PC-3 (cell line): ENCODE measurements at regions not wholly inside any gene's neighbourhood (a gene's known extent, or its start where the extent isn't known, plus 50 kb on each side); places are given as distances from the start of the nearest gene placed in this dataset.

Experiments used
- ATAC-seq: fragments of 200-7000 bp; cut with Tn5 transposase; 2 replicates; pipeline ENCODE4 v1.9.1; 2020; ENCODE audit warnings: mild to moderate bottlenecking, moderate library complexity
- BruUV-seq: library from RNA; stranded (reverse); fragments of 400-500 nt; replicated peaks from 2 replicates; lab custom pipeline; 2021; lab: Mats Ljungman, UMichigan
- CTCF ChIA-PET: fragments of 300-600 bp; sonication (Branson Sonifier 250); formaldehyde crosslinking; loops from one replicate; lab custom pipeline; 2022; ENCODE audit warnings: antibody characterized with exemption; lab: Charles Lee
- POLR2A ChIA-PET: fragments of 300-600 bp; sonication (Branson Sonifier 250); formaldehyde crosslinking; loops from one replicate; lab custom pipeline; 2022; ENCODE audit warnings: antibody characterized with exemption; ENCODE audit not compliant: unreplicated experiment; lab: Charles Lee
- DNase-seq: peaks from one replicate; pipeline ENCODE4 v3.0.0-alpha.2; 2015
- H2AFZ ChIP-seq: fragments of 300-600 bp; sonication (generic); 2 replicates; pipeline ENCODE4 v1.6.0; 2016; ENCODE audit warnings: antibody characterized with exemption, low read length
- H3F3A ChIP-seq: fragments of 300-600 bp; sonication (generic); one replicate; pipeline ENCODE4 v1.6.0; 2017; ENCODE audit warnings: antibody characterized with exemption, low read length, control low read depth, mild to moderate bottlenecking; ENCODE audit not compliant: unreplicated experiment
- H3K27ac ChIP-seq: fragments of 300-600 bp; sonication (generic); 2 replicates; pipeline ENCODE4 v1.5.1; 2016; ENCODE audit warnings: mild to moderate bottlenecking, low read length
- H3K27me3 ChIP-seq: fragments of 300-600 bp; sonication (generic); 2 replicates; pipeline ENCODE4 v1.6.1; 2016; ENCODE audit warnings: low read length, mixed read lengths
- H3K36me3 ChIP-seq: fragments of 300-600 bp; sonication (generic); 2 replicates; pipeline ENCODE4 v1.6.1; 2016; ENCODE audit warnings: low read depth, mixed run types, low read length, mixed read lengths
- H3K4me1 ChIP-seq: fragments of 300-600 bp; sonication (generic); 2 replicates; pipeline ENCODE4 v1.5.1; 2016; ENCODE audit warnings: low read length; ENCODE audit not compliant: insufficient read depth
- H3K4me2 ChIP-seq: fragments of 300-600 bp; sonication (generic); 2 replicates; pipeline ENCODE4 v1.6.0; 2016; ENCODE audit warnings: low read length
- H3K4me3 ChIP-seq: fragments of 300-600 bp; sonication (generic); 2 replicates; pipeline ENCODE4 v1.5.1; 2016; ENCODE audit warnings: mild to moderate bottlenecking, low read length, mixed read lengths
- H3K79me2 ChIP-seq: fragments of 300-600 bp; sonication (generic); 2 replicates; pipeline ENCODE4 v1.6.1; 2017; ENCODE audit warnings: low read length, mixed read lengths
- H3K9ac ChIP-seq: fragments of 300-600 bp; sonication (generic); 2 replicates; pipeline ENCODE4 v1.6.0; 2016; ENCODE audit warnings: mild to moderate bottlenecking, low read length
- H3K9me2 ChIP-seq: fragments of 300-600 bp; sonication (generic); replicated peaks from 2 replicates; pipeline ENCODE4 v1.6.1; 2016; ENCODE audit warnings: mixed run types, low read length, mixed read lengths
- H3K9me3 ChIP-seq: fragments of 300-600 bp; sonication (generic); 2 replicates; pipeline ENCODE4 v1.6.1; 2016; ENCODE audit warnings: low read length, mixed read lengths
- H4K20me1 ChIP-seq: fragments of 300-600 bp; sonication (generic); 2 replicates; pipeline ENCODE4 v1.6.1; 2016; ENCODE audit warnings: low read length, mixed read lengths
- EZH2 ChIP-seq: fragments of 300-600 bp; sonication (generic); IDR thresholded peaks from one replicate; pipeline ENCODE4 v1.6.1; 2017; ENCODE audit warnings: antibody characterized with exemption, mild to moderate bottlenecking, low read length; ENCODE audit not compliant: unreplicated experiment
- EZH2phosphoT487 ChIP-seq: fragments of 300-600 bp; sonication (generic); IDR thresholded peaks from 2 replicates; pipeline ENCODE4 v1.6.1; 2018; ENCODE audit warnings: mild to moderate bottlenecking, antibody characterized with exemption, low read length, borderline replicate concordance
- intact Hi-C: fragments of 100-400 bp; cut with micrococcal nuclease; formaldehyde crosslinking; loops from 2 replicates; pipeline ENCODE4 v1.9.0; 2023
- TF ChIP-seq, protein P1 (sequence below): fragments of 300-600 bp; sonication (generic); conservative IDR thresholded peaks from 2 replicates; pipeline ENCODE4 v1.5.1; 2017; ENCODE audit warnings: antibody characterized with exemption, low read depth, mild to moderate bottlenecking, low read length

DNA sequence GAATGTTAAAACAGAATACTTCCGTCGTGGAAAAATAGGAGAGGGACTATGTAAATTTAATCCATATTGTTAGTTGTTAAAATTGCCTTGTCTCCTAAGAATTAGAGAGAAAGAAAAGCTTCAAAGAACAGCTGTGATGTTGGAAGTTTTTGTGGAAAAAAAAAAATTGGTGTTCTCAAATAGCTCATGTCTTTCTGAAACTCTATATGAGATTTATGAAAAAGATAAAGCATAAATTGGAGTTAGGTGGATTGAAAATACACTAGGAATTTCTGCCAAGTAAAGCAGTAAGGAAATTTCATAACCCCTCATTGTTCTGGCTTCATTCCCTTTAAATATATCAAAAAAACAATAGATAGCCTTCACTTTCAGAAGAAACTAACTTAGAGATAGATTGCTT, 274.0 kb upstream of the ADAMTS5 start:
- Histone ChIP-seq H3K27ac (no peak overlapping the region), H3F3A (no peaks in the 10 kb centered on the region), H3K36me3 (no peaks in the 10 kb centered on the region), H4K20me1 (no peaks in the 10 kb centered on the region), H3K4me2 (no peak overlapping the region), H2AFZ (no peak overlapping the region), H3K9ac (no peak overlapping the region), H3K27me3 (no peaks in the 10 kb centered on the region), H3K4me3 (no peak overlapping the region), H3K4me1 (no peaks in the 10 kb centered on the region), H3K9me2 (no peaks in the 10 kb centered on the region), H3K9me3 (peaks cover 11% of the 10 kb centered on the region; the same call in 1 of the 2 replicates), H3K79me2 (no peaks in the 10 kb centered on the region)
- DNase-seq = no peak
- TF ChIP-seq, protein P1, sequence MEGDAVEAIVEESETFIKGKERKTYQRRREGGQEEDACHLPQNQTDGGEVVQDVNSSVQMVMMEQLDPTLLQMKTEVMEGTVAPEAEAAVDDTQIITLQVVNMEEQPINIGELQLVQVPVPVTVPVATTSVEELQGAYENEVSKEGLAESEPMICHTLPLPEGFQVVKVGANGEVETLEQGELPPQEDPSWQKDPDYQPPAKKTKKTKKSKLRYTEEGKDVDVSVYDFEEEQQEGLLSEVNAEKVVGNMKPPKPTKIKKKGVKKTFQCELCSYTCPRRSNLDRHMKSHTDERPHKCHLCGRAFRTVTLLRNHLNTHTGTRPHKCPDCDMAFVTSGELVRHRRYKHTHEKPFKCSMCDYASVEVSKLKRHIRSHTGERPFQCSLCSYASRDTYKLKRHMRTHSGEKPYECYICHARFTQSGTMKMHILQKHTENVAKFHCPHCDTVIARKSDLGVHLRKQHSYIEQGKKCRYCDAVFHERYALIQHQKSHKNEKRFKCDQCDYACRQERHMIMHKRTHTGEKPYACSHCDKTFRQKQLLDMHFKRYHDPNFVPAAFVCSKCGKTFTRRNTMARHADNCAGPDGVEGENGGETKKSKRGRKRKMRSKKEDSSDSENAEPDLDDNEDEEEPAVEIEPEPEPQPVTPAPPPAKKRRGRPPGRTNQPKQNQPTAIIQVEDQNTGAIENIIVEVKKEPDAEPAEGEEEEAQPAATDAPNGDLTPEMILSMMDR = no peak
- TF ChIP-seq EZH2phosphoT487 = no peak
- no peak for TF ChIP-seq EZH2
- no TSS peak for BruUV-seq
- ChIA-PET POLR2A (interaction anchor here (0.6 to 0.7 kb wide), 3 partner anchors 156 to 1347 kb away, joined by 3 to 5 read pairs (median 4); no protein-coding TSS in a partner anchor), CTCF (no interaction called here)
- intact Hi-C loops = no loop called here
- no peak for ATAC-seq

DNA sequence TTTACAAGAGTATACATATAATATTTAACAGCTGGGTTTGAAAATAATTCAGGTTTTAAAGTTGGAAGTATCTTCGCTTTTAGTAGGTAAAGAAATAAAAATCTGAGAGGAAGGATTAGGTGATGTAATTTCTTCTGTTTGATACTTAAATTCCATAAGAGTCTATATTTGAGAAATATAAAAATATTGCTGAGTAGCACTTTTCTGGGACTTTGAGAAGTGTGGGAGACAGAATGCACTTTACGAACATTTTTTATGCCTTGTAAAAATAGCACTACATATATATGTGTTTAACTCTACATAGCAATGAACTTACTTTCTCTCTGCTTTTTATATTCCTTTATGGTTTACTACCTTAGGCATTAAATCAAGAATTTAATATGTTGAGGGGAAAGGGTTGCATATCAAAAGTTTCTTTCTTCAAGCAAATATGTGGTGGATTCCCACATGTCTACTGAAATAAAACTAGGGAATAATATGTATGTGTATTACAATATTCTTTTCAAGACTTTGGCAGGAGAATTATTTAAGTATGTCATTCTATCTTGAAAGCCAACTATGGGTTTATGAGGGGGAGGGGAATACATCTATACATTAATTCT, 266.7 kb upstream of the ADAMTS5 start:
- H4K20me1 ChIP-seq = no peaks in the 10 kb centered on the region
- no peak overlapping the region for H2AFZ ChIP-seq
- no peaks in the 10 kb centered on the region for H3K27me3 ChIP-seq
- H3K36me3 ChIP-seq = no peaks in the 10 kb centered on the region
- ATAC-seq = no peak
- intact Hi-C loops = no loop called here
- H3K9me2 ChIP-seq = no peaks in the 10 kb centered on the region
- no peak overlapping the region for H3K4me3 ChIP-seq
- H3K79me2 ChIP-seq = no peaks in the 10 kb centered on the region
- ChIA-PET POLR2A (no interaction called here), CTCF (no interaction called here)
- TF ChIP-seq EZH2phosphoT487 (no peak), EZH2 (no peak)
- TF ChIP-seq, protein P1 = no peak
- H3K4me1 ChIP-seq = no peaks in the 10 kb centered on the region
- H3K9ac ChIP-seq = no peak overlapping the region
- no peak overlapping the region for H3K4me2 ChIP-seq
- H3F3A ChIP-seq = no peaks in the 10 kb centered on the region
- 0 out of 2 replicates have a peak, but pooled peaks cover 2% of the 10 kb centered on the region for H3K9me3 ChIP-seq
- H3K27ac ChIP-seq = no peak overlapping the region
- no TSS peak for BruUV-seq
- DNase-seq = no peak

GRCh38 chr21:27225940-27226339, 259.1 kb upstream of the ADAMTS5 start:
- 0 out of 2 replicates have a peak, but pooled peaks cover 11% of the 10 kb centered on the region for H3K9me3 ChIP-seq
- POLR2A ChIA-PET = no interaction called here
- no peak for ATAC-seq

More at GRCh38 chr21:27225940-27226339, 259.1 kb upstream of the ADAMTS5 start:
- no peaks in the 10 kb centered on the region for H3F3A ChIP-seq
- no peak overlapping the region for H3K4me2 ChIP-seq
- TF ChIP-seq EZH2phosphoT487 (no peak), EZH2 (no peak)
- TF ChIP-seq, protein P1 = no peak
- H3K9ac ChIP-seq = no peak overlapping the region
- CTCF ChIA-PET = no interaction called here
- intact Hi-C loops = no loop called here
- no peak for DNase-seq
- H3K79me2 ChIP-seq = no peaks in the 10 kb centered on the region
- no peak overlapping the region for H3K27ac ChIP-seq
- no peak overlapping the region for H3K4me3 ChIP-seq
- no peaks in the 10 kb centered on the region for H3K36me3 ChIP-seq
- H3K9me2 ChIP-seq = no peaks in the 10 kb centered on the region
- H2AFZ ChIP-seq = no peak overlapping the region
- no TSS peak for BruUV-seq
- H4K20me1 ChIP-seq = no peaks in the 10 kb centered on the region
- no peaks in the 10 kb centered on the region for H3K27me3 ChIP-seq
- no peaks in the 10 kb centered on the region for H3K4me1 ChIP-seq
